GM18499 (cell line): ENCODE measurements at regions not wholly inside any gene's neighbourhood (a gene's known extent, or its start where the extent isn't known, plus 50 kb on each side); places are given as distances from the start of the nearest gene placed in this dataset.

Experiments used
- ATAC-seq: cut with Tn5 transposase; IDR thresholded peaks from one replicate; pipeline ENCODE4 v1.9.1; 2021; ENCODE audit warnings: moderate number of reproducible peaks; ENCODE audit not compliant: insufficient read depth, unreplicated experiment

DNA sequence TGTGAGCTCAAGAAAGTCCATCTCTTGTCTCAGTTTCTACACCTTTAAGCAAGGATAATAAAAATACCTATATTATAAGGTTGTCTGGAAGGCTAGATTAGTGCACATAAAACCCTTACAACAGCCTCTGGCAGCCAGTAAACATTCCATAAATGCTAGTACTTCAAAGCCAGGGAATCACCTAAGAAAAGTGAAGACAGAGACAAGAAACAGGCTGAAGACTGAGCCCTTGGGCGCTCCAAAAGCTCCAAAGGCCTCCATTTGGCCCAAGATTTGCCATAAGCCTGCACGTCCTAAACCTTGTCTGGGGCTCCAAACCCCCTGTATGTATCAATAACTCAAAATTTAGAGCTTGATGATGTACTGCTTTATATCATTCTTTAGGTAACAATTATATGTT is 52.2 kb upstream of the AKIP1 start:
- ATAC-seq = no peak
